ENCODE measurements at regions not wholly inside any gene's neighbourhood (a gene's known extent, or its start where the extent isn't known, plus 50 kb on each side); places are given as distances from the start of the nearest gene placed in this dataset.

- TF ChIP-seq CTCF (IDR thresholded peaks at IDR 0.05) (no peak), POLR2A (IDR thresholded peaks at IDR 0.05) (no peak)
Observed at GRCh38 chr3:148168347-148168746, 529.4 kb upstream of the AGTR1 start.
